ENCODE measurements at regions not wholly inside any gene's neighbourhood (a gene's known extent, or its start where the extent isn't known, plus 50 kb on each side); places are given as distances from the start of the nearest gene placed in this dataset.
"Not testable (repeated sequence)": the region's sequence is repeated elsewhere in the genome, so short reads cannot be mapped to it uniquely, and the experiment has no call there.

- Histone ChIP-seq H3K27ac (no peak overlapping the region), H3K4me3 (no peak overlapping the region), H3K36me3 (no peaks in the 10 kb centered on the region), H3K4me1 (replicated peaks) (no peaks in the 10 kb centered on the region), H3K9me3 (replicated peaks) (no peaks in the 10 kb centered on the region), H3K27me3 (replicated peaks) (no peaks in the 10 kb centered on the region)
- no peak for DNase-seq (ENCODE audit: low read depth in 1 of 2, low spot score in 2 of 2)
Measured at GRCh38 chr17:69643686-69644085, 229.2 kb downstream of the MAP2K6 start.

DNA sequence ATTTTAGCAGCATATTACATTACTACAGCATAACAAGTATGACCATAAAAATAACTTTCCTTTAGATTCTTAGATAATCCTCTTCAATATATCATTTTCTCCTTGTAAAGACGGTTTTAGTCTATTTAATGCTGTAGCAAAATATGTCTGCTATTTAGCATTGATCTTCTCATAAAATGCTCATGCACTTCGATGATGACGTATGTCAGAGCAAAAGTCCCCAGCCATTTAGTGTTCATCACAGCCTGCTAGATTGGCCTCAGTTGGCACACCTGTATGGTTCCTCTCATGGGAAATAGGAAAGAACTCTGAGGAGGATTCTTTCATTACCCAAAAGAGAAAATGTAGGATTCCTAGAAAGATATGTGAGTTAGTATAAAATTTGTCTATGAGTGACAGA lies 232.2 kb downstream of the MAP2K6 start:
- no peak for DNase-seq (ENCODE audit: low read depth in 1 of 2, low spot score in 2 of 2)
- H3K9me3 ChIP-seq (replicated peaks) = no peaks in the 10 kb centered on the region
- no peak overlapping the region for H3K4me3 ChIP-seq
- no peak overlapping the region for H3K27ac ChIP-seq
- no peaks in the 10 kb centered on the region for H3K4me1 ChIP-seq (replicated peaks)
- no peaks in the 10 kb centered on the region for H3K27me3 ChIP-seq (replicated peaks)
- no peaks in the 10 kb centered on the region for H3K36me3 ChIP-seq

DNA sequence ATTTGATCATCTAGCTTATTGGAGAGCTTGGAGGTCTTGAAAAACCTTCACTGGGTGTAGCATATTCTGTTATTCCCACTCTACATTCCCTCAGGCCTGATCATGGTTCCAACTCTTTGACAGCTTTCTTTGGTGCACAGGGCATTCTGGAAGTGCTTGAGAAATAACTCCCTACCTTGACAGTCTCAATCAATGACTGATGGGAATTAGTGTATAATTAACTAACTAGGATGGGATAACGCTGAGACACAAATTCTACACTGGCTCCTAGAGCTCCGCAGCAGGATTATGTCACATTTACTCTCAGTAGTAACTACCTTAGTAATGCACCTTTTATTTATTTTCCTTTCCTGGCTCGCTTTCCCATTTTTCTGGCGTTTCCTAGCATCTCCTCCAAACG lies 236.4 kb downstream of the MAP2K6 start:
- no peaks in the 10 kb centered on the region; the same call in 1 of the 2 replicates for H3K27me3 ChIP-seq (replicated peaks)
- H3K4me3 ChIP-seq = no peak overlapping the region

GRCh38 chr17:69651921-69652320 lies 237.4 kb downstream of the MAP2K6 start:
- DNase-seq (ENCODE audit: low read depth in 1 of 2, low spot score in 2 of 2) = no peak
- Histone ChIP-seq H3K4me3 (no peak overlapping the region), H3K4me1 (replicated peaks) (peaks cover 11% of the 10 kb centered on the region), H3K27me3 (replicated peaks) (no peaks in the 10 kb centered on the region; the same call in 1 of the 2 replicates), H3K36me3 (no peaks in the 10 kb centered on the region), H3K27ac (no peak overlapping the region), H3K9me3 (replicated peaks) (0 out of 2 replicates have a peak, but pooled peaks cover 3% of the 10 kb centered on the region)

More for the DNA sequence above, 236.4 kb downstream of the MAP2K6 start:
- H3K9me3 ChIP-seq (replicated peaks) = 0 out of 2 replicates have a peak, but pooled peaks cover 3% of the 10 kb centered on the region
- no peaks in the 10 kb centered on the region for H3K36me3 ChIP-seq
- H3K4me1 ChIP-seq (replicated peaks) = peaks cover 11% of the 10 kb centered on the region
- no peak overlapping the region for H3K27ac ChIP-seq
- DNase-seq (ENCODE audit: low read depth in 1 of 2, low spot score in 2 of 2) = no peak

- peaks cover 11% of the 10 kb centered on the region for H3K4me1 ChIP-seq (replicated peaks)
Measured at GRCh38 chr17:69654981-69655855, 240.7 kb downstream of the MAP2K6 start.

GRCh38 chr17:69655902-69656301 lies 241.4 kb downstream of the MAP2K6 start:
- no peak overlapping the region for H3K4me3 ChIP-seq
- peaks cover 11% of the 10 kb centered on the region for H3K4me1 ChIP-seq (replicated peaks)
- no peaks in the 10 kb centered on the region for H3K36me3 ChIP-seq
- DNase-seq (ENCODE audit: low read depth in 1 of 2, low spot score in 2 of 2) = no peak
- no peak overlapping the region for H3K27ac ChIP-seq
- H3K9me3 ChIP-seq (replicated peaks) = 0 out of 2 replicates have a peak, but pooled peaks cover 3% of the 10 kb centered on the region
- H3K27me3 ChIP-seq (replicated peaks) = no peaks in the 10 kb centered on the region; the same call in none of the 2 replicates

More at GRCh38 chr17:69654981-69655855, 240.7 kb downstream of the MAP2K6 start:
- H3K4me3 ChIP-seq = no peak overlapping the region
- no peak overlapping the region for H3K27ac ChIP-seq
- H3K9me3 ChIP-seq (replicated peaks) = 0 out of 2 replicates have a peak, but pooled peaks cover 3% of the 10 kb centered on the region
- H3K27me3 ChIP-seq (replicated peaks) = no peaks in the 10 kb centered on the region; the same call in none of the 2 replicates
- DNase-seq (ENCODE audit: low read depth in 1 of 2, low spot score in 2 of 2) = peak in 1 of 2 experiments; percentile 77
- H3K36me3 ChIP-seq = no peaks in the 10 kb centered on the region

- no peak for DNase-seq (ENCODE audit: low read depth in 1 of 2, low spot score in 2 of 2)
- Histone ChIP-seq H3K4me3 (no peak overlapping the region), H3K4me1 (replicated peaks) (peaks cover 7% of the 10 kb centered on the region), H3K27me3 (replicated peaks) (no peaks in the 10 kb centered on the region), H3K9me3 (replicated peaks) (no peaks in the 10 kb centered on the region), H3K27ac (no peak overlapping the region), H3K36me3 (no peaks in the 10 kb centered on the region)
Measured at GRCh38 chr17:69669441-69670178, 255.1 kb downstream of the MAP2K6 start.

- DNase-seq (ENCODE audit: low read depth in 1 of 2, low spot score in 2 of 2) = peak in 1 of 2 experiments; percentile 20
- H3K4me3 ChIP-seq = no peak overlapping the region
- no peak overlapping the region for H3K27ac ChIP-seq
Measured at GRCh38 chr17:69672924-69673323, 258.4 kb downstream of the MAP2K6 start.

DNA sequence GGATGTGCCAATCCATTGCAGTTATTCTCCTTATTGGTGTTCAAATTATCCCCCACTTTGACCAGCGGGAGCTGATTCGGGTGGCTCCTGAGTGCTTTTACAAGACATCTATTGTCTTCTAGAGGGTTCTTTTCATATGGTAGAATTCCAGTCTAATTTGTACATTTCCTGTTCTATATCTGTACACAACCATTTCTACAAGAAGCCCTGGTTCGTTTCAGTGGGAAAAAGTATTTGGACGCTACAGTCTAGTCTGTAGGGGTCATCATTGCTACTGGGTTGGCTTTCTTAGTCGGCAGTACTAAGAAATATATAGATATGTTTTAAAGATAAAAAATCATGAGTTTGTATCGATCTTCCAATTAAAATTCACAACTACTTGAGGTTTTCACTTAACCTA lies 262.6 kb downstream of the MAP2K6 start:
- no peak overlapping the region for H3K27ac ChIP-seq

More at GRCh38 chr17:69672924-69673323, 258.4 kb downstream of the MAP2K6 start:
- Histone ChIP-seq H3K9me3 (replicated peaks) (no peaks in the 10 kb centered on the region), H3K27me3 (replicated peaks) (no peaks in the 10 kb centered on the region), H3K36me3 (no peaks in the 10 kb centered on the region), H3K4me1 (replicated peaks) (peaks cover 7% of the 10 kb centered on the region)

GRCh38 chr17:69678206-69678605 lies 263.7 kb downstream of the MAP2K6 start:
- no peak overlapping the region for H3K4me3 ChIP-seq
- H3K27ac ChIP-seq = no peak overlapping the region
- no peaks in the 10 kb centered on the region for H3K36me3 ChIP-seq
- no peaks in the 10 kb centered on the region for H3K9me3 ChIP-seq (replicated peaks)
- no peaks in the 10 kb centered on the region for H3K27me3 ChIP-seq (replicated peaks)
- peaks cover 2% of the 10 kb centered on the region for H3K4me1 ChIP-seq (replicated peaks)
- no peak for DNase-seq (ENCODE audit: low read depth in 1 of 2, low spot score in 2 of 2)

More for the DNA sequence above, 262.6 kb downstream of the MAP2K6 start:
- H3K4me3 ChIP-seq = no peak overlapping the region
- no peaks in the 10 kb centered on the region for H3K9me3 ChIP-seq (replicated peaks)
- no peaks in the 10 kb centered on the region for H3K27me3 ChIP-seq (replicated peaks)
- DNase-seq (ENCODE audit: low read depth in 1 of 2, low spot score in 2 of 2) = no peak
- no peaks in the 10 kb centered on the region for H3K36me3 ChIP-seq
- peaks cover 7% of the 10 kb centered on the region for H3K4me1 ChIP-seq (replicated peaks)

GRCh38 chr17:69679829-69680228 lies 265.3 kb downstream of the MAP2K6 start:
- Histone ChIP-seq H3K4me1 (replicated peaks) (no peaks in the 10 kb centered on the region), H3K27ac (no peak overlapping the region), H3K4me3 (no peak overlapping the region), H3K27me3 (replicated peaks) (no peaks in the 10 kb centered on the region), H3K36me3 (no peaks in the 10 kb centered on the region), H3K9me3 (replicated peaks) (no peaks in the 10 kb centered on the region)
- no peak for DNase-seq (ENCODE audit: low read depth in 1 of 2, low spot score in 2 of 2)

GRCh38 chr17:69684251-69684650 lies 269.8 kb downstream of the MAP2K6 start:
- H3K9me3 ChIP-seq (replicated peaks) = no peaks in the 10 kb centered on the region
- H3K27me3 ChIP-seq (replicated peaks) = no peaks in the 10 kb centered on the region
- H3K4me1 ChIP-seq (replicated peaks) = no peaks in the 10 kb centered on the region
- no peaks in the 10 kb centered on the region for H3K36me3 ChIP-seq
- no peak overlapping the region for H3K27ac ChIP-seq
- DNase-seq (ENCODE audit: low read depth in 1 of 2, low spot score in 2 of 2) = no peak
- no peak overlapping the region for H3K4me3 ChIP-seq

- not testable (repeated sequence) for H3K4me1 ChIP-seq (replicated peaks); H3K27ac ChIP-seq; H3K27me3 ChIP-seq (replicated peaks); H3K36me3 ChIP-seq; H3K4me3 ChIP-seq; H3K9me3 ChIP-seq (replicated peaks)
- DNase-seq (ENCODE audit: low read depth in 1 of 2, low spot score in 2 of 2) = peak in 1 of 2 experiments; percentile 33
Measured at GRCh38 chr17:69685150-69685549, 270.7 kb downstream of the MAP2K6 start.

GRCh38 chr17:69690531-69690930 lies 276.0 kb downstream of the MAP2K6 start:
- Histone ChIP-seq H3K36me3 (no peaks in the 10 kb centered on the region), H3K27ac (no peak overlapping the region), H3K4me3 (no peak overlapping the region), H3K9me3 (replicated peaks) (no peaks in the 10 kb centered on the region), H3K27me3 (replicated peaks) (no peaks in the 10 kb centered on the region), H3K4me1 (replicated peaks) (no peaks in the 10 kb centered on the region)
- DNase-seq (ENCODE audit: low read depth in 1 of 2, low spot score in 2 of 2) = no peak
